ENCODE measurements at regions not wholly inside any gene's neighbourhood (a gene's known extent, or its start where the extent isn't known, plus 50 kb on each side); places are given as distances from the start of the nearest gene placed in this dataset.

GRCh38 chr6:164690241-164690640 is 619.2 kb downstream of the C6orf118 start:
- Histone ChIP-seq H2AFZ (ENCODE audit: low read depth, low read length) (no peak overlapping the region), H3K9ac (ENCODE audit: low read length) (no peak overlapping the region), H3K36me3 (replicated peaks; ENCODE audit: low read depth, low read length) (no peaks in the 10 kb centered on the region), H3K4me2 (ENCODE audit: low read length) (no peak overlapping the region), H3K79me2 (ENCODE audit: low read length) (no peaks in the 10 kb centered on the region), H3K27me3 (ENCODE audit: low read depth, low read length) (no peaks in the 10 kb centered on the region), H3K4me1 (ENCODE audit: low read length) (no peaks in the 10 kb centered on the region), H3K9me3 (ENCODE audit: insufficient read depth, low read length) (no peaks in the 10 kb centered on the region), H4K20me1 (ENCODE audit: insufficient read depth, low read length) (no peaks in the 10 kb centered on the region), H3K27ac (ENCODE audit: low read length) (no peak overlapping the region), H3K4me3 (ENCODE audit: low read length) (no peak overlapping the region)
- TF ChIP-seq, protein P1, sequence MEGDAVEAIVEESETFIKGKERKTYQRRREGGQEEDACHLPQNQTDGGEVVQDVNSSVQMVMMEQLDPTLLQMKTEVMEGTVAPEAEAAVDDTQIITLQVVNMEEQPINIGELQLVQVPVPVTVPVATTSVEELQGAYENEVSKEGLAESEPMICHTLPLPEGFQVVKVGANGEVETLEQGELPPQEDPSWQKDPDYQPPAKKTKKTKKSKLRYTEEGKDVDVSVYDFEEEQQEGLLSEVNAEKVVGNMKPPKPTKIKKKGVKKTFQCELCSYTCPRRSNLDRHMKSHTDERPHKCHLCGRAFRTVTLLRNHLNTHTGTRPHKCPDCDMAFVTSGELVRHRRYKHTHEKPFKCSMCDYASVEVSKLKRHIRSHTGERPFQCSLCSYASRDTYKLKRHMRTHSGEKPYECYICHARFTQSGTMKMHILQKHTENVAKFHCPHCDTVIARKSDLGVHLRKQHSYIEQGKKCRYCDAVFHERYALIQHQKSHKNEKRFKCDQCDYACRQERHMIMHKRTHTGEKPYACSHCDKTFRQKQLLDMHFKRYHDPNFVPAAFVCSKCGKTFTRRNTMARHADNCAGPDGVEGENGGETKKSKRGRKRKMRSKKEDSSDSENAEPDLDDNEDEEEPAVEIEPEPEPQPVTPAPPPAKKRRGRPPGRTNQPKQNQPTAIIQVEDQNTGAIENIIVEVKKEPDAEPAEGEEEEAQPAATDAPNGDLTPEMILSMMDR (IDR thresholded peaks at IDR 0.05; ENCODE audit: low read depth, low read length) = no peak
- no peak for TF ChIP-seq EZH2phosphoT487 (IDR thresholded peaks at IDR 0.05; ENCODE audit: low read depth)

DNA sequence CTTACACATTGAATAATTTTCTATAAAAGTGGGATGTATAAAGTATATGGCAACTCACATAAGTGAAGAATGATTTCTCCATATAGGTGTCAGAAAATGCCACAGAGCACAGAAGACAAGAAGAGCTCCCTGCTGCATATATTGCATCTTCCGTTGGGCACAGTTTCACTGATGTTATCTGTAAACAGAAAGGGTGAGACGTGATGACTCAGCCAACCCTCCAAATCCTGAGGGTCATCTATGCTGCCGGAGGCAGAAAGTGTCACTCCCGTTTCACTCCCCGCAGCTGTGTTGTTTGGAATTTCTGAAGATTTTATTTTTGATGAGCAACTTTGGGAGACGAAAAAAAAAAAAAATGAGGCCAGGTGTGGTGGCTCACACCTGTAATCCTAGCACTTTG is 644.1 kb downstream of the C6orf118 start:
- Histone ChIP-seq H3K27ac (ENCODE audit: low read length) (no peak overlapping the region), H3K9me3 (ENCODE audit: insufficient read depth, low read length) (no peaks in the 10 kb centered on the region), H3K4me1 (ENCODE audit: low read length) (no peaks in the 10 kb centered on the region), H3K4me2 (ENCODE audit: low read length) (no peak overlapping the region), H2AFZ (ENCODE audit: low read depth, low read length) (no peak overlapping the region), H3K79me2 (ENCODE audit: low read length) (no peaks in the 10 kb centered on the region), H4K20me1 (ENCODE audit: insufficient read depth, low read length) (no peaks in the 10 kb centered on the region), H3K27me3 (ENCODE audit: low read depth, low read length) (no peaks in the 10 kb centered on the region), H3K9ac (ENCODE audit: low read length) (no peak overlapping the region), H3K4me3 (ENCODE audit: low read length) (no peak overlapping the region), H3K36me3 (replicated peaks; ENCODE audit: low read depth, low read length) (no peaks in the 10 kb centered on the region)
- TF ChIP-seq, protein P1 (IDR thresholded peaks at IDR 0.05; ENCODE audit: low read depth, low read length) = no peak
- TF ChIP-seq EZH2phosphoT487 (IDR thresholded peaks at IDR 0.05; ENCODE audit: low read depth) = no peak

GRCh38 chr6:164663634-164664033 is 645.8 kb downstream of the C6orf118 start:
- Histone ChIP-seq H3K27me3 (ENCODE audit: low read depth, low read length) (no peaks in the 10 kb centered on the region), H4K20me1 (ENCODE audit: insufficient read depth, low read length) (no peaks in the 10 kb centered on the region), H3K4me2 (ENCODE audit: low read length) (no peak overlapping the region), H3K4me1 (ENCODE audit: low read length) (no peaks in the 10 kb centered on the region), H3K36me3 (replicated peaks; ENCODE audit: low read depth, low read length) (no peaks in the 10 kb centered on the region), H3K9me3 (ENCODE audit: insufficient read depth, low read length) (no peaks in the 10 kb centered on the region), H3K4me3 (ENCODE audit: low read length) (no peak overlapping the region), H3K9ac (ENCODE audit: low read length) (no peak overlapping the region), H2AFZ (ENCODE audit: low read depth, low read length) (no peak overlapping the region), H3K27ac (ENCODE audit: low read length) (no peak overlapping the region), H3K79me2 (ENCODE audit: low read length) (no peaks in the 10 kb centered on the region)
- TF ChIP-seq, protein P1 (IDR thresholded peaks at IDR 0.05; ENCODE audit: low read depth, low read length) = no peak
- TF ChIP-seq EZH2phosphoT487 (IDR thresholded peaks at IDR 0.05; ENCODE audit: low read depth) = no peak

DNA sequence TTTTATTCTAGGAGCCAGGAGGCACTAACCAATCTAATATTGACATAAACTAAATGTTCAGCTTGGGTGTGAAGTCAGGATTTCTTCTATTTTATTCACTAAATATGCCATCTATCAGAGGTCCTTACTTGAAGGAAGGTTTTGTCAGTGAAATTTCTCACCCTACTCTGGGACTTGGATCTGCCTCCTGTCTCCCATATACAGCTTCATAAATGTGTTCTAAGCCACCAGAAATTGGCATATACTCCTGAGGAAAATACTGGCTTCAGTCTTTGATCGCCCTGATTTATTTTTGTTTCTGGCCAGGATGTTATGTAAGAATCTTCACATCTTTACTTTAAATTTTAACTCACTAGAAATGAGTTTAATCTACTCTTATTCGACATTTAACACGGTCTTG is 647.7 kb downstream of the C6orf118 start:
- Histone ChIP-seq H3K9me3 (ENCODE audit: insufficient read depth, low read length) (no peaks in the 10 kb centered on the region), H3K9ac (ENCODE audit: low read length) (no peak overlapping the region), H3K27ac (ENCODE audit: low read length) (no peak overlapping the region), H4K20me1 (ENCODE audit: insufficient read depth, low read length) (no peaks in the 10 kb centered on the region), H3K4me3 (ENCODE audit: low read length) (no peak overlapping the region), H3K27me3 (ENCODE audit: low read depth, low read length) (no peaks in the 10 kb centered on the region), H2AFZ (ENCODE audit: low read depth, low read length) (no peak overlapping the region), H3K79me2 (ENCODE audit: low read length) (no peaks in the 10 kb centered on the region), H3K4me1 (ENCODE audit: low read length) (no peaks in the 10 kb centered on the region), H3K4me2 (ENCODE audit: low read length) (no peak overlapping the region), H3K36me3 (replicated peaks; ENCODE audit: low read depth, low read length) (no peaks in the 10 kb centered on the region)
- TF ChIP-seq EZH2phosphoT487 (IDR thresholded peaks at IDR 0.05; ENCODE audit: low read depth) = no peak
- TF ChIP-seq, protein P1 (IDR thresholded peaks at IDR 0.05; ENCODE audit: low read depth, low read length) = no peak
